ENCODE measurements at regions not wholly inside any gene's neighbourhood (a gene's known extent, or its start where the extent isn't known, plus 50 kb on each side); places are given as distances from the start of the nearest gene placed in this dataset.
"Not testable (repeated sequence)": the region's sequence is repeated elsewhere in the genome, so short reads cannot be mapped to it uniquely, and the experiment has no call there.

- no peak for DNase-seq
Measured at GRCh38 chr6:112401083-112401482, 54.0 kb downstream of the RFPL4B start.

- DNase-seq = no peak
Measured at GRCh38 chr6:112407101-112407590, 60.0 kb downstream of the RFPL4B start.

GRCh38 chr6:112408522-112408921 lies 61.4 kb downstream of the RFPL4B start:
- DNase-seq = no peak

- DNase-seq = no peak
Measured at GRCh38 chr6:112409311-112409710, 62.2 kb downstream of the RFPL4B start.

GRCh38 chr6:112413780-112414179 lies 66.7 kb downstream of the RFPL4B start:
- DNase-seq = no peak

- DNase-seq = no peak
Measured at GRCh38 chr6:112415366-112415765, 68.2 kb downstream of the RFPL4B start.

GRCh38 chr6:112416866-112417265 lies 69.7 kb downstream of the RFPL4B start:
- no peak for DNase-seq

GRCh38 chr6:112427011-112427410 lies 79.9 kb downstream of the RFPL4B start:
- DNase-seq = not testable (repeated sequence)

GRCh38 chr6:112427499-112427898 lies 80.4 kb downstream of the RFPL4B start:
- no peak for DNase-seq

GRCh38 chr6:112428477-112428876 lies 81.3 kb downstream of the RFPL4B start:
- DNase-seq = no peak

GRCh38 chr6:112429226-112429625 lies 82.1 kb downstream of the RFPL4B start:
- DNase-seq = no peak

- no peak for DNase-seq
Measured at GRCh38 chr6:112431803-112432202, 84.7 kb downstream of the RFPL4B start.

GRCh38 chr6:112432853-112433252 lies 85.7 kb downstream of the RFPL4B start:
- no peak for DNase-seq

GRCh38 chr6:112433457-112433856 lies 86.3 kb downstream of the RFPL4B start:
- DNase-seq = no peak

GRCh38 chr6:112434896-112435435 lies 87.8 kb downstream of the RFPL4B start:
- no peak for DNase-seq

GRCh38 chr6:112437058-112437457 lies 89.9 kb downstream of the RFPL4B start:
- no peak for DNase-seq

- DNase-seq = no peak
Measured at GRCh38 chr6:112439010-112439409, 91.9 kb downstream of the RFPL4B start.

- DNase-seq = no peak
Measured at GRCh38 chr6:112439432-112439831, 92.3 kb downstream of the RFPL4B start.

GRCh38 chr6:112441607-112442006 lies 94.5 kb downstream of the RFPL4B start:
- no peak for DNase-seq

GRCh38 chr6:112443179-112444065 lies 96.3 kb downstream of the RFPL4B start:
- DNase-seq = no peak

- not testable (repeated sequence) for DNase-seq
Measured at GRCh38 chr6:112448786-112449185, 101.7 kb downstream of the RFPL4B start.

GRCh38 chr6:112450663-112451062 lies 103.5 kb downstream of the RFPL4B start:
- no peak for DNase-seq

GRCh38 chr6:112457886-112458285 lies 110.8 kb downstream of the RFPL4B start:
- no peak for DNase-seq

- no peak for DNase-seq
Measured at GRCh38 chr6:112459758-112460304, 112.7 kb downstream of the RFPL4B start.

Measured in NCI-H187 treated with DMSO at 0.1 percent for 48 hours (cell line).